ENCODE measurements at regions not wholly inside any gene's neighbourhood (a gene's known extent, or its start where the extent isn't known, plus 50 kb on each side); places are given as distances from the start of the nearest gene placed in this dataset.

- Histone ChIP-seq H3K27me3 (replicated peaks; ENCODE audit: control insufficient read depth, insufficient read depth, low read length) (no peaks in the 10 kb centered on the region), H3K9me3 (no peaks in the 10 kb centered on the region), H3K4me1 (no peaks in the 10 kb centered on the region), H3K36me3 (ENCODE audit: control insufficient read depth, insufficient read depth, low read length) (no peaks in the 10 kb centered on the region), H3K4me3 (ENCODE audit: low read depth, low read length) (no peak overlapping the region)
- Mint-ChIP-seq H3K27me3 (ENCODE audit: insufficient read depth, unreplicated experiment) (peaks cover 9% of the 10 kb centered on the region), H3K36me3 (ENCODE audit: insufficient read depth, unreplicated experiment) (no peaks in the 10 kb centered on the region), H3K4me3 (ENCODE audit: unreplicated experiment) (no peak overlapping the region), H3K9me3 (ENCODE audit: unreplicated experiment) (no peaks in the 10 kb centered on the region), H3K4me1 (ENCODE audit: low read depth, unreplicated experiment) (no peaks in the 10 kb centered on the region), H3K27ac (ENCODE audit: unreplicated experiment) (no peak overlapping the region)
- CTCF ChIA-PET, result no interaction called here
- DNase-seq, result no peak
- no TSS peak for BruUV-seq (replicated peaks)
- intact Hi-C loops (cut with micrococcal nuclease; ENCODE audit: unreplicated experiment), result no loop called here
- POLR2A ChIA-PET, result no interaction called here
- no peak for TF ChIP-seq CTCF (IDR thresholded peaks at IDR 0.05; ENCODE audit: insufficient read depth in 1 of 2, low read depth in 1 of 2, low read length in 1 of 2, severe bottlenecking in 1 of 2, unreplicated experiment in 1 of 2)
Measured at GRCh38 chr4:24010994-24011393, 121.1 kb upstream of the PPARGC1A start.

- Mint-ChIP-seq H3K4me1 (ENCODE audit: low read depth, unreplicated experiment) (no peaks in the 10 kb centered on the region), H3K4me3 (ENCODE audit: unreplicated experiment) (no peak overlapping the region), H3K27me3 (ENCODE audit: insufficient read depth, unreplicated experiment) (peaks cover 10% of the 10 kb centered on the region), H3K9me3 (ENCODE audit: unreplicated experiment) (no peaks in the 10 kb centered on the region), H3K27ac (ENCODE audit: unreplicated experiment) (no peak overlapping the region), H3K36me3 (ENCODE audit: insufficient read depth, unreplicated experiment) (no peaks in the 10 kb centered on the region)
- TF ChIP-seq CTCF (IDR thresholded peaks at IDR 0.05; ENCODE audit: insufficient read depth in 1 of 2, low read depth in 1 of 2, low read length in 1 of 2, severe bottlenecking in 1 of 2, unreplicated experiment in 1 of 2), result no peak
- intact Hi-C loops (cut with micrococcal nuclease; ENCODE audit: unreplicated experiment), result no loop called here
- Histone ChIP-seq H3K27me3 (replicated peaks; ENCODE audit: control insufficient read depth, insufficient read depth, low read length) (no peaks in the 10 kb centered on the region), H3K9me3 (no peaks in the 10 kb centered on the region), H3K36me3 (ENCODE audit: control insufficient read depth, insufficient read depth, low read length) (no peaks in the 10 kb centered on the region), H3K4me3 (ENCODE audit: low read depth, low read length) (no peak overlapping the region), H3K4me1 (no peaks in the 10 kb centered on the region)
- no TSS peak for BruUV-seq (replicated peaks)
- no peak for DNase-seq
- POLR2A ChIA-PET, result no interaction called here
- CTCF ChIA-PET, result no interaction called here
Measured at GRCh38 chr4:24010573-24010972, 120.7 kb upstream of the PPARGC1A start.

- Histone ChIP-seq H3K27me3 (replicated peaks; ENCODE audit: control insufficient read depth, insufficient read depth, low read length) (no peaks in the 10 kb centered on the region), H3K9me3 (no peaks in the 10 kb centered on the region), H3K4me1 (no peaks in the 10 kb centered on the region), H3K4me3 (ENCODE audit: low read depth, low read length) (no peak overlapping the region), H3K36me3 (ENCODE audit: control insufficient read depth, insufficient read depth, low read length) (no peaks in the 10 kb centered on the region)
- no peak for DNase-seq
- no peaks in the 10 kb centered on the region for H3K9me3 Mint-ChIP-seq (ENCODE audit: unreplicated experiment)
- ChIA-PET POLR2A (no interaction called here), CTCF (no interaction called here)
- H3K4me1 Mint-ChIP-seq (ENCODE audit: low read depth, unreplicated experiment), result no peaks in the 10 kb centered on the region
- no peak for TF ChIP-seq CTCF (IDR thresholded peaks at IDR 0.05; ENCODE audit: insufficient read depth in 1 of 2, low read depth in 1 of 2, low read length in 1 of 2, severe bottlenecking in 1 of 2, unreplicated experiment in 1 of 2)
- BruUV-seq (replicated peaks), result no TSS peak
- H3K4me3 Mint-ChIP-seq (ENCODE audit: unreplicated experiment), result no peak overlapping the region
- peaks cover 8% of the 10 kb centered on the region for H3K27me3 Mint-ChIP-seq (ENCODE audit: insufficient read depth, unreplicated experiment)
- H3K36me3 Mint-ChIP-seq (ENCODE audit: insufficient read depth, unreplicated experiment), result no peaks in the 10 kb centered on the region
- H3K27ac Mint-ChIP-seq (ENCODE audit: unreplicated experiment), result no peak overlapping the region
- intact Hi-C loops (cut with micrococcal nuclease; ENCODE audit: unreplicated experiment), result no loop called here
Measured at GRCh38 chr4:24007860-24008261, 118.0 kb upstream of the PPARGC1A start.
